GM21447 (cell line): ENCODE measurements at regions not wholly inside any gene's neighbourhood (a gene's known extent, or its start where the extent isn't known, plus 50 kb on each side); places are given as distances from the start of the nearest gene placed in this dataset.
"Not testable (repeated sequence)": the region's sequence is repeated elsewhere in the genome, so short reads cannot be mapped to it uniquely, and the experiment has no call there.

Experiments used
- ATAC-seq: cut with Tn5 transposase; IDR thresholded peaks from one replicate; pipeline ENCODE4 v1.9.1; 2021; ENCODE audit not compliant: unreplicated experiment

DNA sequence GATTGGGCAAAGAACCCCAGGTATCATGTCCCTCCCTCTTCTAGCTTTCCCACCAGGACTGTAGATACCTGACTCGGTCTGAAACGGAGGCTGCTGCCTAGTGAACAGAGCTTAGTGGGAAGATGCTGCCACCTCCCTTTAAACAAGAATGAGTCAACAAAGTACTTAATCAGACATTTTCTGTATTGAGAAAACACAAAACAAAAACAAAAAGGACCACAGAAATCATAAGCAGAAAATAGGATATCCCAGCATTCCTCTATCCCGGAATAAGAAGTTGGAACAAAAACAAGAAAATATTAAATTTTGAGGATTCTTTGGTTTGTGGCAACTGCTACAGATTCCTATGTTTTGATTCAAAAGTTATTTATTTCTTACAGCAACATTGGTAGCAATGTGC is 51.7 kb upstream of the COL8A1 start:
- no peak for ATAC-seq

DNA sequence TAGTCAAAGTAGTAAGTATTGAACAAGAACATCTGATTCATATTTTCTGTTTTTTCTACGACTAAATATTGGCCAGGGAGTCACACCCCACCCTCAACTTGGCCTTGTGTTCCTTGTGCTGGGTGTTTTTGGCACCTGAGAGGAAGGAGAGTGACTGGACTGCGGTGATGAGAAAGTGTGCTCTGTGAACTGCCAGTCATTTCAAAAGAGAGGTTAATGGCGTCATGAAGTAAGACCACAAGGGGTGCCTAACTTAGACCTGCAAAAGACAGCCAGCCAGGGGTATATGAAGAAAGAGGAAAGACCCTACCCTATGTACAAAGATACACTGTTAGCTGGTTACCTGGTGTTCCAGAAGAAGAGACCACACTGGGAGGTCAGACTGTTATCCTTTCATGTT is 58.4 kb upstream of the COL8A1 start:
- no peak for ATAC-seq

DNA sequence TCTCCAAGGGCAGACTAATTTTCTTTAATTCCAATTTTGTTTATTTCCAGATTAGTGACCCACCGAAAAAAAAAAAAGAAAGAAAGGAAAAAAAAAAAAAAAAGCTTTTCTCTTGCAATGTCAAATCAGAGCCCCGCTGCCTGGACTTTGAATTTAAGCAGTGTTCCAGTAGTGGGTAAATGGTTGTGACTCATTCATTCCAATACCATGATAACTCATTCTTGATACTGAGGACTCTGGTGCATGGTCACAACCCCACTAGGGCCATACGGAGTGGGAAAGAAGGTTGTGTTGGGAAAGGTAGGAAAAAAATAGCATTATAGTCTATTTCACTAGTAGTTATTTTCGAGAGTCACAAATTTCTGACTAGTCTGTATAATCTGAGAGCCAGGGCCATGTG is 59.1 kb upstream of the COL8A1 start:
- ATAC-seq = no peak

DNA sequence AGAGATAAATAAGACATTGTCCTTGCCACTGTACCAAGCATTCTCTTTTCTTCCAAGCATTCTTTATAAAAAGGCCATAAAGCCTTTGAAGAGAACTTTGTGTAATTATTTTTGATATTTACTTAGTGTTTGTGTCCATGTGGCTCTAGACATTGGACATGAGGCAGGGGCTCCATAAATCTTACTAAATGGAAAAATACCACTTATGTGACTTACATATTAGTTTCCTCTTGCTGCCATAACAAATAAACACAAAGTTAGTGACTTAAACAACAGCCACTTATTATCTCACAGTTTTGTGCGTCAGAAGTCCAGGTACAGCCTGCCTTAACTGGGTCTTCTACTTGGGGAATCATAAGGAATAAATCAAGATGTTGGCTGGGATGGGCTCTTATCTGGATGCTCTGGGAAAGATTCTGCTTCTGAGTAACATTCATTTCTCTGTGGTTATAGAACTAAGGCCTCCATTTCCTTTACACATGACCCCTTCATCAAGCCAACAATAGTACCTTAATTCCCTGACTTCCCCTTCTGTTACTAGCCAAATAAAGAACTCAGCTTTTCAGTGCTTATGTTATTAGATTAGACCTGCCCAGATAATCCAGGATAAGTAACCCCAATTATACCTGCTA is 59.9 kb upstream of the COL8A1 start:
- ATAC-seq = no peak

DNA sequence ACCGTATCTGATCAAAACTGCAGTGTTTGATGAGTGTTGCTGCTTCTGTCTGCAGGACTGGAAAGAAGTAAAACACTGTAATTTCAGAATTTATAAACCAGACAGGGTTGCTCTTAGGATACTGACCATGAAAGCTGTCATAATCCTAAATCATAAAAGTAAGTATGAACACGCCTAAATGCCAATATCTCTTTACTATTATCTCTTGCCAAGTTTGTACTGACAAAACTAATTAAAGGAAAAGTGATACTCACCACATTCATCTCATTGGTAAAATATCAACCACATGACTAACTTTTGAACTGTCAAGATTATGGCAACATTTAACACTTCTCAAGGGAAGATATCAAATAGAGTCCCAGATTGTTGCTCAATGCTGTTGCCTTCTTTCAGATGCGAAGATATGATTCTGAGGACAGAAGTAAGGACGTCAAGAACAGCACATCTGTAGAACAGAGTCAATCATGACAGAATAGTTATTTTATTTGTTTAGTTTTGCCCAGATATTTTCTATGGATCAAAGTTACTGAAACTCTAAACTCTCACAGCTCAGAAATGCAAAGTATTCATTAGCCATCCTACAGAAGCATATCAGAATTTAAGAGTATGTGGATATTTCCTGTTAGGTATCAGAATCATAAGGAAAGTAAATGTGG is 61.4 kb upstream of the COL8A1 start:
- no peak for ATAC-seq

DNA sequence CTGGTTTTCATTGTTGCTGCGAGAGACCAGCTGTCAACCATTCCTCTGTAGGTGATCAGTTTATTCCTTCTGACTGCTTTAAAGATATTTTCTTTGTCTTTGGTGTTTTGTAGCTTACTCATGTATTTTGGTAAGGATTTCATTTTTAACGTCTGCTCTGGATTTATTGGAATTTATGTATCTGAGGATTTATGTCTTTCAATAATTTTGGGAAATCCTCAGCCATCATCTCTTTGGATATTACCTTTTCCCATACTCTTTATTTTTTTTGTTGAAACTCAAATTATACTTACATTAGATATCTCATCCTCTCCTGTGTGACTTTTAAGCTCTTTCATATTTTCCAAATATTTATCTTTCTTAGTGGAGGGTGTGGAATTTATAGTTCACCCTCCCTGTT is 62.7 kb upstream of the COL8A1 start:
- ATAC-seq = no peak

DNA sequence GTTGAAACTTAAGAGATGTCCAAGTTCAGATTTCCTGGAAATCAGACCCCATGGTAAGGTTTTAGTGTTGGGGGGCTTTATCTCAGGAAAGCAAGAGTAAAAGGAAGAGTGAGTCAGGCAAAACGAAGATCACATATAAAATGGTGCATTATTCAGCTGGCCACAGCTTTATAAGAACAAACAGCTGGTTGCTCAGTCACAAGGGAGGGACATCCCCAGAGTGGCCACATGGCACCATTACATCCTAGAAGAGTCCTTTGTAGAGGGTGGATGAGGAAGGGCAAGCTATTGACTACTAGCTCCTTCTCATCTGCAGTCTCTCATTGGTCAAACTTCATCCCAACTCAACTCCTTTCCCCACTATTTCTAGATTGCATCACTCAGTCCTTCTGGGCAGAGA is 68.3 kb upstream of the COL8A1 start:
- ATAC-seq = no peak

DNA sequence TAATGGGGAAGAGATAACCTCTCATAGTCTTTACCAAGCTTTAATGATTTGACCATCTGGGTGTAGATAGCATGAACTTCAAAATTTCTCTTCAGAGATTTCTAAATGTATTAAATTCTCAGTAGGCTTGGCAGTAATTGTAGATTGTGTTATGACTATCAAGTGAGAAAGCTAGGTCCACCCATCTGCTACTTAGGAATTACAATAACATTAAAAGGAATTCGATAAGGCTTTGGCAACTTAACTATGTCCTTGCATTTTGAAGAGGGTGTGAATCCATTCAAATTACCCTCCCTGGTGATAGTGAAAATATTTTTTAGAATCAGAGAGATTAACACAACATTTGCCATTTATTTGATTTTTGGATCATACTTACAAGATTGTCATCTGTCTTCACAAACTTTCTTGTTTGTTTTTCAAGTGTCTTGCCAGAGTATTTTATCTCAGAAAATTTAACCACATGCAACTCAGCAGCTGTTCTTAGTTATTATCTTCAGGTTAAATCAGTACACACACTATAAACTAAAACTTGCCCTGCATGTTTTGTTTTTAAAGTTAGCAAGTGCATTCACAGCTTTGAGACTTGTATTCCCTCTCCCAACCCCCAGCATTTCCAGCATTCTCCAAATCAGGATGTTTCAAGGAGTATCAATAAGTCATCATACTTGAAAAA is 69.6 kb upstream of the COL8A1 start:
- no peak for ATAC-seq

DNA sequence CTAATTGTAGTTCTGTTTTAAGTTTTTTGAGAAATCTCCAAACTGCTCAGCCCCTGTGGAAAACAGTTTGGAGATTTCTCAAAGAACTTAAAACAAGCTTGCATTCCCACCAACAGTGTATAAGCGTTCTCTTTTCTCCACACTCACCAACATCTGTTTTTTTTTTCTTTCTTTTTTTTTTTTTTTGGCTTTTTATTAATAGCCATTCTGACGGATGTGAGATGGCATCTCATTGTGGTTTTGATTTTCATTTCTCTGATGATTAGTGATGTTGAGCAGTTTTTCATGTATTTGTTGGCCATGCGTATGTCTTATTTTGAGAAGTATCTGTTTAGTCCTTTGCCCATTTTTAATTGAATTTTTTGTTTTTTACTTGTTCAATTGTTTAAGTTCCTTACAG is 73.1 kb upstream of the COL8A1 start:
- ATAC-seq = no peak

DNA sequence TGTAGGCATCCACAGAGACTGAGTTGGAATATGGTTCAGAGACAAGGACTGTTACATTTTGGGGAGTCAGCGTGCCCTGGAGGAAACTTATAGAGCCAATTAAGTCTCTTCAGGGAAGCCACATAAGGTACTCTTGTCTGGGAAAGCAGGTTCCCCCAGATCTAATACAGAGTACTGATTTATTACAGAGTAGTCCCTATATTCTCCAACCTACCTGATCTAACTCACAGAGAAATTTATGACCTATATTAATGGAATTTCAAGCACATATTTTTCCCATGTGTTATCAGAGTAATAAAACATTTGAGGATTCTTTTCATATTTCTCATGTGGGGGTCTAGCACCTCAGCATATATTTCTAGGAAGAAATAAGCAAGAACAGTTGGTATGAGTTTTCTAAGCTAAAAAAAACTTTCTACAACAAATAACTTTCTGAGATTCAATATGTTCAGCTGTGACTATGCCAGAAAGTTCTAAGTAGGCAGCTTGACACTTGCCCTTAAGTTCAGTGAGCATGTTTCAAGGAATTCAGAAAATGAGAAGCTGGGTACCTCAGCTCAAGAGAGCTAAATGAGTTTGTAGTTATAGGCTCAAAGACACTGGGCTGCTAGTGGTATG is 75.3 kb upstream of the COL8A1 start:
- ATAC-seq = no peak

DNA sequence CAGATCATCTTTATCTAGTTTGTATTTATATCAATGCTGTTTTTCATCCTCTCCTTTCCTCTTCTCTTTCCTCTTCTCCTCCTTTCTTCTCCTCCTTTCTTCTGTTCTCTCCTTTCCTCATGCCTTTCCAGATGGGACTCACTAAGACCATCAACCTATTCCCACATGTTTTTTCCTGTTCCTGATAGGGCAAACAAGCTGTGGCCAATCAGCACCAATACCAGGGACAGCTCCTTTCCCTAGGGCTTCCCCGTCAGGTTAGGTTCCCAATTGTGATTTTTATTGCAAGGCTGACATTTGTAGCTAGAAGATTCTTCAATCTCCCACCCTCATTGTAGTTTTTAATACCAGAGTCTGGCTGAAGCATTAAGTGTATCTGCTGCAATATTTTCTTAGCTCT is 76.3 kb upstream of the COL8A1 start:
- ATAC-seq = no peak

DNA sequence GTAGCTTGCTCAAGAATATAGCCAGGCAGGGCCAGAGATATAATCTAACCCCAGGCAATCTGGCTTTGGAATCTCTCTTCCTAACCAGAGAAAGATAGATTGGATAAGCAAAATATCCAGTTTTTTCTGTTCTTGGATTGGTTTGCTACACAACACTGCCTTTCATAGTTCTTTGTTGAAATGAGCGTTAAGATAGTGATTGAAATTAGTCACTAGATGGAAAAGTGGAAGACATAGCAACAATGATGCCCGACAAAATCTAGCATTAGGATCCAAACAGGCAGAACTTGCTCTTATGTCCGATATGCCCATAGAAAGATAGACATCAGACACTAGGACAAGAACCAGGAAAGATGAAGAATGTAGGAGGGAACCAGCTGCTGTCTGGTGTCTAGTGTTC is 77.3 kb upstream of the COL8A1 start:
- no peak for ATAC-seq

DNA sequence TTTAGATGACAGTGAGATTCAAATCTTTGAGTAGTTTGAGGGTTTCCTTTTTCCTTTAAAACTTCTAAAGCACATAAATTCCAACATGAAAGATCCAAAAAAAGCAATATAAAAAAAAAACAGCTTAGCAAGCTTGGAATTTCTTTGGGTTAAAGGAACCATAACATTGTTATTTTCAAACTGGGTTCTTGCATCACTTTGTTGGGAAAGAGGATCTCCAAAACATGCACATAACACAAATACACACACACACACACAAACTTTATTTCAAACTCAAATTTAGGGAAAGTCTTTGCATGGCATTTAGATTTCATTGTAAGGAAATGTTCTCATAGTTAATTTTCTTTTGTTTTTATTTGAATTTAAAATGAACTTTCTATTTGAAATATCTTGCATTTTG is 79.2 kb upstream of the COL8A1 start:
- ATAC-seq = no peak

DNA sequence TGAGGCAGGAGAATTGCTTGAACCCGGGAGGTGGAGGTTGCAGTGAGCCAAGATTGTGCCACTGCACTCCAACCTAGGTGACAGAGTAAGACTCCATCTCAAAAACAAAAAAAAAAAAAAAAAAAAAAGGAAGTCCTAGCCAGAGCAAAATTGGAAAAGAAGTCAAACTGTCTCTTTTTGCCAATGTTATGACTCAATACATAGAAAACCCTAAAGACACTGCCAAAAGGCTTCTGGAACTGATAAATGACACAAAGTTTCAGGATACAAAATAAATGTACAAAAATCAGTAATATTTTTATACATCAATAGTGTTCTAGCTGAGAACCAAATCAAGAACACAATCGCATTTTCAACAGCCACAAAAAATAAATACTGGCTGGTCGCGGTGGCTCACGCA is 82.5 kb upstream of the COL8A1 start:
- ATAC-seq = not testable (repeated sequence)

DNA sequence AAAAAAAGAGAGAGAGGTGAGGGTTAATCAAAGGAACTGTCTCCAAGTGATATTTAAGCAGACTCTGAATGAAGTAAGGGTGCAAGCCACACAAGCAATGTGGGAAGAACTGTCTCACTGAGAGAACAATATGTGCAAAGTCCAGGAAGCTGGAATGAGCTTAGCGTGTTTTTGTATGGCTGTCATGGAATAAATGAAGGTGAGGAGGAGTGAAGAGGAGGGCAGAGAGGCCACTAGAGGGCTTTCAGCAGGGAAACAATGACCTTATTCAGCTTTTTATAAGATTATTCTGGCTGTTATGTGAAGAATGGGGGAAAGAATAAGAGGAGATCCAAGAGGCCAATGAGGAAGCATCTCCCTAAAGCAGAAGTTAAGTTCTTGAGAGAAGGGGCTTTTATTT is 86.9 kb upstream of the COL8A1 start:
- no peak for ATAC-seq

DNA sequence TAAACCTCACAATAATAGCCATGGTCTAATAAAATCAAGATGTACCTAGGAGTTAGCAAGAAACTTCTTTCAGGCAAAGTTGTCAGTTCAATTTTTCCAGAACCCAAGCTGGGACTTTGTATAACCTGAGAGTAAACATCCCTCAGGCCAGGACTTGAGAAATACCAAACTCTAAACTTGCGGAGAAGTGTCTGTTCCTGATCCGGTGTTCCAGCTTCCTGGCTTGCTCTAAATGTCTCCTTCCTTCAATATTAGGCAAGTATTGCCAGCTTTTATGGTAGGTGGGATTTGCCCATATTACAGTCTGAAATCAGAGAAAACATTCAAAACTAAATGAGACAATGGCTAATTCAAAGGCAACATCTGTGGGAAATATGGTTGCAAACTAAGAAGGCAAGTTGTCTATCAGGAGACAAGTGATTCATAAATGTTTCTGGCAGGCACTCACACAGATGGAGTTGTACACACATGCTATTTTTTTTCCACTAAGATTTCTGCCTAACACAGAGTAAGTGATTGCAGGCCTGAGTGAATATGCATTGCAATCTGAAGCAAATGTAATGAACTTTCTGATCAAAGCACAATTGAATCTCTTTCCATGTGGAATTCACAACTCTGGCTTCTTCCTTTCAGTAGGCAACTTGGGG is 88.3 kb upstream of the COL8A1 start:
- no peak for ATAC-seq

DNA sequence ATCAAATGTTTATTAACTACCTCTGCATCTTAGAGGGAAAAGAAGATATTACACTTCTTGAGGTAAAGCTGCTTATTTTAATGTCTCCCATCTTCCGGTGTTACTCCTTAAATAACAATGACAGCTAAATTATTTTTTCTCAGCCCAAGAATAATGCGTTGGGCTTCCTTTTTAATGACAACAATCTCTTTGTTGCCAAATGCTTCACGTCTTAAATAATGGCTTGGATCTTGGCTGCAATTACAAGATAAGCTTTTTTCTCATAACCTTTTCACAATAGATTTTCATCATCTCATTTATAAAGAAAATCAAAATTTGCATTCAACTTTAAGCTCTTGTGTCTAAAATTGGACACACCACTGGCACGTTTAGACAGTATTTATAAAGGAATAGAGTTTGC is 89.2 kb upstream of the COL8A1 start:
- no peak for ATAC-seq

DNA sequence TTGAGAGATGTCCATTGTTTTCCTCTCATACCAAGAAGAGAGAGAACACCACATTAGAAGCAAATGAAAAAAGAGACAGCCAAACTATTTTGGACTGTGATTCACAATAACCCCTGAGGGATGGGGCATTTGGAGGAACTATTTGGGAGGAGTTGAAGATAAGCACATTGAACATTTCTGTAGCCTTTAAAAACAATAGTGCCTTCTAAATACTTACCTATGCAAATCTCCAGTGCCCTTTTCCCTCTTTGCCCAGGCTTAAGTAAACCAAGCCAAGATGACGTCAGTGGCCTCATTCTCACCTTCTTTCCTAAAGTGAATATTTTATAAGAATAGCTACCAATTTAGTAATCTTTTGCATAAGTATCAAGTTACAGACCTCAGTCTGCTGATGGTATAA is 89.7 kb upstream of the COL8A1 start:
- no peak for ATAC-seq

DNA sequence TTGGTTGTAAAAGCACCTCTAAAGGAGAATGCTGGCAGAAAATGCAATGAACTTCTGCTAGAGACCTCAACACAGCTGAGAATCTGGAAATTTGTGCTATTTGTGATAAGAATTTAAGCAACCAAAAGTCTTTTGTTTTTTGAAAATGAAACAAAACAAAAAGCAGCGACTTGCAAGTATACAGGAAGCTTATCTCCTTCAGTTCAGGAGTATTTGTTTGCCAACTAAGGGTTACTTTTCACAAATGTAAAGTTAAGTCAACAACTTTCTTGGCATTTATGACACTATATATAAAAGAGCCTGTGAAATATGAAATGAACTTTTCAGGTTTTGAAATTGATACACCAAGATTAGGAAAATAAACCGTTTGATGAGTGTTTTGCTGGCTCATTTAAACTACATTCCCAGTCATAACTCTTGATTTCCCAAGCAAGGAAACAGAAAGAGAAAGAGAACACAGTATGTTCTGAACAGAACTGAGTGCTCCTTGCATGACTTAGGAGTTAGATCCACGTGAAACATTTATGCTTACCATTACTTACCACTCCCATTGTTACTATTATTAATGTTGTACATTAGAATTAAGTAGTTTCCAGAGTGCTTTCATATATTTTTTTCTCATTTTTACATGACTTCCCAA is 92.3 kb upstream of the COL8A1 start:
- ATAC-seq = no peak

DNA sequence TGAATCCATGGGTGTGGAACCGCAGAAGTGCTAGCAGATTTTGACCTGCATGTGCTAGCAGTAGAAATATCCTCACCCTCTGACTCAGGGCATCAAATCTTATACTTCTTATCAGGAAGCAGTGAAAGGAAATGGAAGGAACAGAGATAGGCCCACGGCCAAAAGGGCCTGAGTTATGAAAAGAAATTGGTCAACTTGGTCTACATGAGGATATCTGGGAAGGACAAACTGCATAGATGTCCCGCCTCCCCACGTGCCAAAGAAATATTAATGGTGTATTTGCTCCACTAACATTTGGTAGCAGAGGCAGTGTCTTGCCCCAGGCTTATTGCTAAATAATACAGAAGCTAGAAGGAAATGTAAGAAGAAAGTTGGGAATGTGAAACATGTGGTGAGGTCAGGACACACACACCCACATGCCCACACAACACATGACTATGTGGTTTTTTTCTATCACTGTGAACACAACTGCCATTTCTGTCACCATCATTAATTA is 93.6 kb upstream of the COL8A1 start:
- ATAC-seq = no peak

DNA sequence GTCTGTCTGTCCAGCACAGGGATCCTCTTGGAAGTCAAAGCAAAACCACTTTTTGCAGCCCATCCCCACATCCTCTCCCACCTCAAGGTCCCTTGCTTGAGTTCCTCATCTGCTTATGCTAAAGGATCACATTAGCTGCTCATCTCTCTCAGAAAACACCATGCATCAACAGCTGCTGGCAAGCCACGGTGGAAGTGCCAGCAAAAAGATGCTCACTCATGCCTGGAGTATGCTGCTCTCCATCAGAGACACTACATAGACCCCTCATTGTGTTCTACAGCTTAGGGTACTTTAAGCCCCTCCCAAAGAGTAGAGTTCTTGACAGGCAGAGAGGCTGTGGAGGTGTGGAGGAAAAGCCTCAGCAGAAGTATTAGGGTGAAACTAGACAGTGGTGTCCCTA is 94.6 kb upstream of the COL8A1 start:
- ATAC-seq = no peak
